HL-60 (cell line): ENCODE measurements at regions not wholly inside any gene's neighbourhood (a gene's known extent, or its start where the extent isn't known, plus 50 kb on each side); places are given as distances from the start of the nearest gene placed in this dataset.

Source experiments
- DNase-seq, 2 experiments: peaks; one replicate each; pipeline ENCODE4 v3.0.0-alpha.2; 2010 to 2020; ENCODE audit warnings: low read depth in 1 of 2, low spot score in 1 of 2
- H3K27ac ChIP-seq: fragments of 250-450 bp; sonication (Bioruptor Pico); replicated peaks from 2 replicates; pipeline ENCODE4 v1.5.1; 2020; ENCODE audit warnings: mild to moderate bottlenecking, moderate library complexity
- H3K27me3 ChIP-seq: fragments of 250-450 bp; sonication (Bioruptor Pico); 2 replicates; pipeline ENCODE4 v1.5.1; 2021; ENCODE audit warnings: mild to moderate bottlenecking, moderate library complexity; ENCODE audit not compliant: insufficient read depth, poor library complexity, severe bottlenecking
- H3K4me3 ChIP-seq: replicated peaks from 2 replicates; pipeline ENCODE4 v1.5.1; 2011; ENCODE audit warnings: mild to moderate bottlenecking, control low read depth, low read length; ENCODE audit not compliant: insufficient read depth
- CTCF ChIP-seq: IDR thresholded peaks from one replicate; pipeline ENCODE4 v1.5.1; 2011; ENCODE audit warnings: low read length, control low read depth, inconsistent platforms; ENCODE audit not compliant: insufficient read depth
- GABPA ChIP-seq: IDR thresholded peaks from 2 replicates; pipeline ENCODE4 v1.6.1; 2012; ENCODE audit warnings: low read depth
- POLR2AphosphoS5 ChIP-seq: IDR thresholded peaks from 2 replicates; pipeline ENCODE4 v1.6.1; 2012; ENCODE audit warnings: low read depth
- REST ChIP-seq: IDR thresholded peaks from 2 replicates; pipeline ENCODE4 v1.6.1; 2012; ENCODE audit warnings: low read depth; ENCODE audit not compliant: insufficient replicate concordance
- SPI1 ChIP-seq: IDR thresholded peaks from 2 replicates; pipeline ENCODE4 v1.6.1; 2012; ENCODE audit warnings: low read depth, mild to moderate bottlenecking, borderline replicate concordance

GRCh38 chr2:133658020-133658903 lies 90.0 kb upstream of the NCKAP5 start:
- no peak for DNase-seq
- Histone ChIP-seq H3K4me3 (no peak overlapping the region), H3K27ac (no peak overlapping the region), H3K27me3 (no peaks in the 10 kb centered on the region)
- TF ChIP-seq SPI1 (no peak), POLR2AphosphoS5 (no peak), REST (no peak), GABPA (no peak), CTCF (no peak)

- TF ChIP-seq SPI1 = no peak
- TF ChIP-seq POLR2AphosphoS5 = no peak
- no peak for TF ChIP-seq GABPA
- no peak for TF ChIP-seq CTCF
- no peak for TF ChIP-seq REST
- Histone ChIP-seq H3K27me3 (no peaks in the 10 kb centered on the region), H3K4me3 (no peak overlapping the region), H3K27ac (no peak overlapping the region)
- DNase-seq = no peak
These were observed 92.2 kb upstream of the NCKAP5 start for GRCh38 chr2:133660510-133660909.

GRCh38 chr2:133661392-133661791 lies 93.1 kb upstream of the NCKAP5 start:
- no peaks in the 10 kb centered on the region for H3K27me3 ChIP-seq
- DNase-seq = no peak
- no peak overlapping the region for H3K27ac ChIP-seq
- TF ChIP-seq POLR2AphosphoS5 = no peak
- no peak for TF ChIP-seq SPI1
- no peak for TF ChIP-seq CTCF
- no peak for TF ChIP-seq GABPA
- no peak for TF ChIP-seq REST
- H3K4me3 ChIP-seq = no peak overlapping the region
